ENCODE measurements at regions not wholly inside any gene's neighbourhood (a gene's known extent, or its start where the extent isn't known, plus 50 kb on each side); places are given as distances from the start of the nearest gene placed in this dataset.
"Not testable (repeated sequence)": the region's sequence is repeated elsewhere in the genome, so short reads cannot be mapped to it uniquely, and the experiment has no call there.

DNA sequence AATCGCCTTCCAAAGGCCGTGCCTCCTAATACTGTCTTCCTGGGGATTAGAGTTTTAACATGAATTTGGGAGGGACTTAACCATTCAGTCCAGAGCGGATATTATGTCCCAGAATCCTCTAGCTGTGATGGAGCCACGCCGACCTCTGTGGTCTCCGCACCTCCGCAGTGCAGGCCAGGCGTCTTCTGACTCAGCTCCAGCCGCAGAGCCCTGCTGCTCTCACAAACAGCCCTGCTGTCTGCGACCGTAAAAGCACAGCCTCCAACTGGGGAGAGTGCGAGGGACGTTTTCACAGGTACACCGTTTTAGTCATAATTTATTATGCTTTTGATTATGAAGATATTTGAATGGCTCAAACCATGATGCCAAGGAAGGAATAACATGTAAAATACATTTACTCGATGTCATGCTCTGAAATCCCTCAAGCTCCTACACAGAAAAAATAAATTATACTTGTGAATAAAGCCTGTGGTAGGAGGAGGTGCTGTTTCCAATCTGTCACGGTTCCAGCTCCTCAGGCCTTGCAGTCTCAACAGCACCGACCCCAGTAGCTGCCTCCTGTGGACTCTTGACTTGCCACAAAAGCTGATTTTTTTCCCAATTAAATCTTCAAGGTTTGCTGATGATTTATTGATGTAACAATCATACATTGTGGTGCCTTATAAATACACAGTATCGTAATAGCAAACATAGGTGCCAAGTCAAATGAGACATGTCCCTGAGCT lies 353.6 kb upstream of the FRG1 start:
- TF ChIP-seq CTCF, POLR2A (IDR thresholded peaks at IDR 0.05): not testable (repeated sequence)
